GM21515 (cell line): ENCODE measurements at regions not wholly inside any gene's neighbourhood (a gene's known extent, or its start where the extent isn't known, plus 50 kb on each side); places are given as distances from the start of the nearest gene placed in this dataset.

Source experiments
- ATAC-seq: cut with Tn5 transposase; IDR thresholded peaks from one replicate; pipeline ENCODE4 v1.9.1; 2021; ENCODE audit not compliant: unreplicated experiment

- ATAC-seq: no peak
Observed at GRCh38 chrY:15478348-15478963, 954.1 kb downstream of the NLGN4Y start.

GRCh38 chrY:15500536-15500935, 976.2 kb downstream of the NLGN4Y start:
- ATAC-seq: no peak

- ATAC-seq: no peak
Observed at GRCh38 chrY:15501181-15501580, 976.9 kb downstream of the NLGN4Y start.

GRCh38 chrY:15510288-15510687, 986.0 kb downstream of the NLGN4Y start:
- ATAC-seq: no peak

- no peak for ATAC-seq
Observed at GRCh38 chrY:15510984-15511650, 986.8 kb downstream of the NLGN4Y start.

DNA sequence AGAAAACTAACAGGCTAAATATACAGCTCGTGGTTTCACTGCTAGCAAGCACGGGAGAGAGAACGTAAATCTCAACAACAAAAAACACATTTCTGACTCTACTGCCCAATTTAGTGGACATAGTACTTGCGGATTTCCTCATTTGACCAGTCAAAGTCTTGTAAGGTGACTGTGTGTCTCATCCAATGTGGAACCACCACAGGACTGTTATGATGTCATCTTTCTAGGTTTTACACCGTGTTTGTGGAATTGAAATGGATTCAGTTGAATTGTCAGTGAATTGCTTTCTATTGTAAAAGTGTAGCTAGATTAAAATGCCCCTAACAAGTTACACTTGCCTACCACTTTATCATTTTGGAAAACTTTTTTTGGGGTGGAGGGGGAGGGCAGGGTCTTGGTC, 1010.8 kb downstream of the NLGN4Y start:
- ATAC-seq: no peak

- ATAC-seq: no peak
Observed at GRCh38 chrY:15535784-15536511, 1011.6 kb downstream of the NLGN4Y start.

GRCh38 chrY:15540516-15540915, 1016.2 kb downstream of the NLGN4Y start:
- no peak for ATAC-seq

GRCh38 chrY:15546177-15546754, 1021.9 kb downstream of the NLGN4Y start:
- ATAC-seq: no peak

DNA sequence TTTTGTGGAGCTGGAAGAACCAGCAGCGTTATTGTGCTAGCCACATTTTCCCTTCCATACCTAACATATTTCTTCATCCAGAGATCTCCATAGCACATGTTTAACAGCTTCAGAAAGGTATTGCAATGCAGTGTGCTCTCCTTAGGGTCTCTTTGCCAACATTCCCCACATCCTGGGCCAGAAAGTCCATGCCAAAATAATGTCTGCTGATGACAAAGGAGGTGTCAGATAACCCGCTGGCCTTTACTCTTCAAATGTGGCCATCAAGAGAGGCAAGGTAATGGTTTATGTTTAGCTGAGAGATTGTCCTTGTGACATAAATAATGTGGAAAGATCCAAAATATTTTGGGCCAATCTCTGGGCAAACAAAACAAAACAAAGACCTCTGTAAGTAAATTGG, 1027.7 kb downstream of the NLGN4Y start:
- ATAC-seq: no peak

DNA sequence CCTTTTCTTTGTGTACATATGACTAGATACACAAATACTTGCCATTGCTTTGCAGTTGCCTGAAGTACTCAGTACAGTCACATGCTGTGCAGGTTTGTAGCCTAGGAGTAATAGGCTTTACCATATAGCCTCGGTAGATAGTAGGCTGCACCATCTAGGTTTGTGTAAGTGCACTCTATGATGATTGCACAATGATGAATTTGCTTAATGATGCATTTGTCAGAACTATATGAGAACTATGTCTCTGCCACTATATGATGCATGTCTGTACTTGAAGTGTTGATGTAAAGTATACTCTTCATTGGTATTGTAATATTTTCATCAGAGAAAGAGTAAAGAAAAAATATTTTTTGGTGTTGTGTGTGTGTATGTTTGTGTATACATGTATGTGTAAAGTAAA, 1030.7 kb downstream of the NLGN4Y start:
- ATAC-seq: no peak

DNA sequence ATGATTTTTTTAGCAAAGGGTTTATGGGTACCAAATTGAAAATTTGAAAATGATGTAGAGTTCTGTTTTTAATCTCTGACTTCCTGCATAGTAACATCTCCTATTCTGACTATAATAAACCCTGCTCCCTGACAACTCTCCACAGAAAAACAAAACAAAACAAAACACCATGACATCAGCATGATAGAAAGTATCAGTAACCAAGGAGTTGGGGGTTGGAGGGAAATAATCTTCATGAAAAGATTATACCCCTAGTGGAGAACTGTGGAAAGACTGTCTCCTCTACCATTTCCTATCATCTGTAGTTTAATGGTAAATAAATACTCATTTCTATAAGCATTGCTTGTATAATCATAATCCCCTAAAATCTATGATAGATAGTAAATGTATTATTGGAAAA, 1034.8 kb downstream of the NLGN4Y start:
- ATAC-seq: no peak

- ATAC-seq: no peak
Observed at GRCh38 chrY:15560840-15561239, 1036.5 kb downstream of the NLGN4Y start.

DNA sequence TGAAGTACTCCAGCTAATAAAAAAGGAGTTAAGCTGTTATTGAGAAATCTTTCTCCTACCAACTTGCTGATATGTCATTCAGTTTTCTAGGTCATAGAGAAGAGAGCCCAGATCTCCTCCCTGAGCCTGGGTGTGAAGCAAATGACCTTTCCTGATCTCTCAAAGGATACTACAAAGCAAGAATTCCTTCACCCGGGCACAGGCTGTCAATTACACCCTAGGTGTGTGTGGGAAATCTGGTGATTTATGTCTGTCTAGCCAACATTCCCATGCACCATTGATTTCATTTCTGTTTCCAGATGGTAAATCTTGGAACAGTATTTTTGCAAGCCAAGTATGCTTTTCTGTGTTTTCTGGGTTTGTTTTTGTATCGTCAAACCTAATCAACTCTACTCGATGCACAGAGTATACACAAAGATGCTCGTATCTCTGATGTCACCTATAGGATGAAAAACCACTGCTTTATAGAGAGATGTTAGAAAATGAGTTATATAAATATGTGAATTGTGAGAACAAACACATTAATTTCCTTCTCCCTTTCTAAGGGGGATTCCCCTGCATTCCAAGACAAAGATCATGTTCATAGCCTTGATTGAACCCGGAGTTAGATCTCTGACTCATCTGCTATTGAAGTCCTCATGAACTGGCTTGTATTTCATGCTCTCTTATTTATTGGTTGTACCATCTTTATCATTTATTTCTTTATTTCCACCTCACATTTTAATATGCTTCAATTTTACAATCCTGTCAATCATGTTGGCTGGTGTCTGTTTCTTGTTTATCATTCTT, 1037.4 kb downstream of the NLGN4Y start:
- no peak for ATAC-seq

- no peak for ATAC-seq
Observed at GRCh38 chrY:15577886-15578285, 1053.6 kb downstream of the NLGN4Y start.

DNA sequence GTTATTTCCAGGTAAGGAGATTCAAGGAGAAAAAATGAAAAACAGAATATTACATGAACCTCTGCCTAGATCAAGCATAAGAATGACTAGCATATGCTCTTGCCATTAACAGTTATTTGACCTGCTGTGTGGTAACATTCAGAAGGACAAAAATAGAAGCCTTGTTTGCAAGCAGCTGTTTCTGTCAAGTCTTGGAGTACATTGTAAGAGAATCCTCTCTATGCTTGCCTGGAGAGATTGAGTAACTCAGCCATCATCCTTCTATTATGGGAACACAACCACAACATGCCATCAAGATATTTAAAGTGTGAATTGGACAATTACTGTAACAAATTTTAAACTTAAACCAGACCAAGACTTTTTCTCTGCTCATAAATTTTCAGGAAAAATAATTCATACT, 1054.4 kb downstream of the NLGN4Y start:
- ATAC-seq: no peak

GRCh38 chrY:15579245-15579644, 1054.9 kb downstream of the NLGN4Y start:
- no peak for ATAC-seq

- ATAC-seq: no peak
Observed at GRCh38 chrY:15583111-15583510, 1058.8 kb downstream of the NLGN4Y start.

GRCh38 chrY:15592957-15593356, 1068.6 kb downstream of the NLGN4Y start:
- ATAC-seq: no peak

DNA sequence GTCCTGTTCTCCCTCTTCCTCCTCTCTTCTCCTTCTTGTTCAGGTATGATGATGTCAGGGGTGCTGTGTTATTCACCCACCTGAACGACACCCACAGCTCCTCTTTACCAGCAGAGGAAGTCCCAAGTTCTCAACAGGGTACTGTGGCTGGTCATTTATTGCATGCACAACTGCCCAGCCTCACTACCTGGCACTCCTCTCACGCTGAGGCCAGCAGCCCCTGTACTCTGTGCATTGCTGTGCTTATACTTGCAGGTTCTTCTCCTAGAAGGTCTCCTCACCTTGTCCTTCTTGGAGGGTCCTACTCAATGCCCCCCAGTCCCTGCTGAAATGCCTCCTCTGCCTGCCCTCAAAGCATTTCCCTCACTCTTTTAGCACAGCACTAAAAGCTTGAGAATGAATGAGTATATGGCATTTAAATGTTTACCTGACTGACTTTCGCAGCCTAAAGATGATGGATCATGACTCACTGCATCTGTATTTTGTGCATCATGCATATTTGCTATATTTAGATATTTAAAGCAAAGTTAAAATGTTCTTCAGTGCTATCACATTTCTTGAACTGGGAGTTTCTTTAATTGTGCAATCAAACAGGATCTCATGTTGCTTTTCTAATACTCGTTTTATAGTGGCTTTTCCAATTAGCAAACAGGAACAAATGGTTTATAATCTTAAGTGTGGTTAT, 1069.3 kb downstream of the NLGN4Y start:
- no peak for ATAC-seq

- no peak for ATAC-seq
Observed at GRCh38 chrY:15594179-15594578, 1069.8 kb downstream of the NLGN4Y start.
